ENCODE measurements at regions not wholly inside any gene's neighbourhood (a gene's known extent, or its start where the extent isn't known, plus 50 kb on each side); places are given as distances from the start of the nearest gene placed in this dataset.

- no peak for DNase-seq
Observed at GRCh38 chr12:94033101-94033500, 115.3 kb upstream of the PLXNC1 start.

- no peak for DNase-seq
Observed at GRCh38 chr12:94033784-94034183, 114.6 kb upstream of the PLXNC1 start.

GRCh38 chr12:94037444-94037843 lies 110.9 kb upstream of the PLXNC1 start:
- no peak for DNase-seq

- DNase-seq = no peak
Observed at GRCh38 chr12:94038605-94039004, 109.8 kb upstream of the PLXNC1 start.

- no peak for DNase-seq
Observed at GRCh38 chr12:94039199-94039840, 109.1 kb upstream of the PLXNC1 start.

GRCh38 chr12:94039914-94040313 lies 108.5 kb upstream of the PLXNC1 start:
- no peak for DNase-seq

- no peak for DNase-seq
Observed at GRCh38 chr12:94041850-94042249, 106.5 kb upstream of the PLXNC1 start.

GRCh38 chr12:94042321-94042720 lies 106.1 kb upstream of the PLXNC1 start:
- DNase-seq = no peak

GRCh38 chr12:94046626-94047410 lies 101.6 kb upstream of the PLXNC1 start:
- no peak for DNase-seq

- DNase-seq = no peak
Observed at GRCh38 chr12:94047781-94048567, 100.4 kb upstream of the PLXNC1 start.

GRCh38 chr12:94048757-94049156 lies 99.6 kb upstream of the PLXNC1 start:
- DNase-seq = no peak

GRCh38 chr12:94049718-94050117 lies 98.7 kb upstream of the PLXNC1 start:
- DNase-seq = no peak

GRCh38 chr12:94053676-94054075 lies 94.7 kb upstream of the PLXNC1 start:
- DNase-seq = no peak

- no peak for DNase-seq
Observed at GRCh38 chr12:94055528-94055927, 92.8 kb upstream of the PLXNC1 start.

GRCh38 chr12:94056419-94057158 lies 91.8 kb upstream of the PLXNC1 start:
- no peak for DNase-seq

GRCh38 chr12:94057262-94058151 lies 90.9 kb upstream of the PLXNC1 start:
- no peak for DNase-seq

GRCh38 chr12:94059394-94060368 lies 88.7 kb upstream of the PLXNC1 start:
- DNase-seq = no peak

- no peak for DNase-seq
Observed at GRCh38 chr12:94062194-94062593, 86.2 kb upstream of the PLXNC1 start.

- DNase-seq = no peak
Observed at GRCh38 chr12:94062796-94063635, 85.4 kb upstream of the PLXNC1 start.

GRCh38 chr12:94070520-94070919 lies 77.9 kb upstream of the PLXNC1 start:
- DNase-seq = no peak
